ENCODE measurements at regions not wholly inside any gene's neighbourhood (a gene's known extent, or its start where the extent isn't known, plus 50 kb on each side); places are given as distances from the start of the nearest gene placed in this dataset.

GRCh38 chr5:93327605-93328004, 253.4 kb downstream of the NR2F1-AS1 start:
- TF ChIP-seq CTCF (IDR thresholded peaks at IDR 0.05; ENCODE audit: low read depth, low read length, missing control alignments), result no peak
- H3K4me3 ChIP-seq (ENCODE audit: low read depth, low read length), result no peak overlapping the region
- in situ Hi-C loops (cut with HindIII; ENCODE audit: low sequenced_read_pairs), result loop anchor here (5.0 kb wide), 1 partner anchor 95 kb away; no protein-coding TSS in a partner anchor
- DNase-seq (ENCODE audit: low read depth), result no peak

DNA sequence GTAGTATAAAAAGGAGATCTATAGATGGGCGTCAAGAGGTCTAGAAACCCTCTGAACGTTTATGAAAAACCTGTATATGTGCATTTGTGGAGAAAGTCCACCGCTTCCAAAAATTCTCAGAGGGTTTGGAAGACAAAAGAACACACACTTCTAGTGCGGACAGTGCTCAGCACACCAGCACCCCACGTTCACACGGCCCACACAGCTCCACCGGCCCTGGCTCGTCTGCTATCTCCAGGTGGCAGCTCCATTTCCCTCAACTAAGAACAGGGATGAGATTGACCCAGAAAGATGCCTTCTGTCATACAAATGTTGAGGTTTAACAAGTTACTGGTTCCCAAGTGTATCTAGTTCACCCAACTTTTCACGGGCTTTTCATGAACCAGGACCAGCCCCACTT, 255.1 kb downstream of the NR2F1-AS1 start:
- DNase-seq (ENCODE audit: low read depth), result no peak
- no peak overlapping the region for H3K4me3 ChIP-seq (ENCODE audit: low read depth, low read length)
- in situ Hi-C loops (cut with HindIII; ENCODE audit: low sequenced_read_pairs), result loop anchor here (5.0 kb wide), 1 partner anchor 96 kb away; no protein-coding TSS in a partner anchor
- TF ChIP-seq CTCF (IDR thresholded peaks at IDR 0.05; ENCODE audit: low read depth, low read length, missing control alignments), result no peak

DNA sequence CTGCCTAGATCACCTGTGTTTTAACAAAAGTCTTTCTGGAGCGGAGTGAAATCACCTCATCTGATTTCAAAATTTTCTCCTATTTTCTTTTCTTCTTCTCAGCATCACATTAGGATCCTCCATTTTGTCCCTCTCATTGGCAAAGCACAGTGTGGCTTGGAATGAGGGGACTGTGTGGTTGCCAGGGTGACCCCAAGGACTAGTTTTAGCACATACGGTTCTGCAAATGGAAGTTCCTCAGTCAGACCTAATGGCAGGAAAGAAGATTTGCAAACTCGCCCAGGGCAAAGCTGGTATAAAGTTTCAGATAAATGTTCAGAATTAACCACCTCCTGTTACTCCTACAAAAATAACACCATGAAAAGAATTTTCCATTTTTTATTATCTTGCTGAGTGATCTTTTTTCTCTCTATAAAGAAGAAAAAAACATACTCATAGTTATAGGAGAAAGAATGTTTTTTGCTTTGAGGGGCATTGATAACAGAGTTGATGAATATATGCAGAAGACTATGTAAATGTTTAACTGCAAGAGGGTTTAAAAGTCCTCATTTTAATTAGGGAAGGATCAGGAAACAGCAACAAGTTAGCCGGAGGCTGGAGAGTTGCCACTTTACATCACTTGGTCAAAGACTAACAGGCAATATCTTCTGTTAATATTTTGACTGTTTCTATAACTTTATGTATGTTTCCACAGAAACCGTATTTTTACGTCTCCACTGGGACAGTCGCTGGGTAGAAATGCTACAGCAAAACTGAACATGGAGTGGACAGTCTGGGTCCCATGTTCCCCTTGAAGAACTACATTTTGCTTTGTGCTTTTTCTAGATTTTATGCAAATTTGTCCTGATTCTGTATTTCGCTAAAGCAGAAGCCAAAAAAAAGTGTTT, 257.8 kb downstream of the NR2F1-AS1 start:
- no peak for DNase-seq (ENCODE audit: low read depth)

DNA sequence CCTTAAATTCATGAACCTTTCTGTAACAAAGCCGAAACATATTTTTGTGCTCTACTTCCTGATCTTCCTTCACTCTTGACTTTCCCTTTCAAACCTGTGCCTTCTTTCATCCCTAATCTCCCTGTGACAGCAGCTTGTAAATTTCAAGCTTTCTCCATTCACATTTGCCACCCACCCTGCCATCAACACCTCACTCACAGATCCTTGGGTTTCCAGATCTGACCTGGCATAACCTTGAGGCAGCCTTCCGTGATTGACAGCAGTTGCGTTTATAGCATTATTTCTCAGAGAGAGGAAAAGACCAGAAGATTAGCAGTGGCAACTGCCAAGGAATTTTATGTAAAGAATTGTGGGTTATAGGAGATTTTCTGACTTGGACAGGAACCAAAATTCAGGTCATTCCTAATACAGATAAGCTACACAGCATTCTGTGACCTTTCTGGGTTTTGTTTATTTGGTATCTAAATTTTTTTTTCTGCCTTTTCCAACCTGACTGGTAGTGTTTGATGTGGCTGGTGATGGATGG, 260.0 kb downstream of the NR2F1-AS1 start:
- DNase-seq (ENCODE audit: low read depth), result no peak
- in situ Hi-C loops (cut with HindIII; ENCODE audit: low sequenced_read_pairs), result no loop called here
- H3K4me3 ChIP-seq (ENCODE audit: low read depth, low read length), result no peak overlapping the region
- TF ChIP-seq CTCF (IDR thresholded peaks at IDR 0.05; ENCODE audit: low read depth, low read length, missing control alignments), result no peak

More for the DNA sequence above, 257.8 kb downstream of the NR2F1-AS1 start:
- no peak overlapping the region for H3K4me3 ChIP-seq (ENCODE audit: low read depth, low read length)
- in situ Hi-C loops (cut with HindIII; ENCODE audit: low sequenced_read_pairs), result no loop called here
- no peak for TF ChIP-seq CTCF (IDR thresholded peaks at IDR 0.05; ENCODE audit: low read depth, low read length, missing control alignments)

- H3K4me3 ChIP-seq (ENCODE audit: low read depth, low read length), result no peak overlapping the region
- TF ChIP-seq CTCF (IDR thresholded peaks at IDR 0.05; ENCODE audit: low read depth, low read length, missing control alignments), result no peak
- in situ Hi-C loops (cut with HindIII; ENCODE audit: low sequenced_read_pairs), result no loop called here
- DNase-seq (ENCODE audit: low read depth), result no peak
Observed at GRCh38 chr5:93313672-93314071, 267.3 kb downstream of the NR2F1-AS1 start.

DNA sequence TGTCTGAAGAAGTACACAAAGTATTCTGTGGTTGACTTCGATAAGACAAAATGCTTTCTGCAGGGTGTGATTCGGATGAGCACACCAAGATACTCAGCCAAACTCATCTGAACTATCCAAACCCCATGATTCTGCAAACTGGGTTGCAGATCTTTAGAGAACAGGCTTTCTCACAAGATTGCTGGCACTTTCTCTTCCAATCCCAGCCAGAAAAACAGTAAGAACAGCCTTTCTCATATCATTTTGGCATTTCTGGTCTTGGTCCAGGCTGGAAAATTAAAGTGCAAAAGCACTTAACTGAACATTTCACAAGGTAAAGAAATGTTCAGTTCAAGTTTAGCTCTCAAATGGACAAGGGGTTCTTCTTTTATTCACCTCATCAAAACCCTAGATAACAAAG, 269.1 kb downstream of the NR2F1-AS1 start:
- no peak for DNase-seq (ENCODE audit: low read depth)
- in situ Hi-C loops (cut with HindIII; ENCODE audit: low sequenced_read_pairs), result no loop called here
- TF ChIP-seq CTCF (IDR thresholded peaks at IDR 0.05; ENCODE audit: low read depth, low read length, missing control alignments), result no peak
- H3K4me3 ChIP-seq (ENCODE audit: low read depth, low read length), result no peak overlapping the region

Measured in astrocyte of the cerebellum (primary cell).